ENCODE measurements at regions not wholly inside any gene's neighbourhood (a gene's known extent, or its start where the extent isn't known, plus 50 kb on each side); places are given as distances from the start of the nearest gene placed in this dataset.

- TF ChIP-seq CTCF (conservative IDR thresholded peaks at IDR 0.05) (no peak), ZFX (IDR thresholded peaks at IDR 0.05) (no peak)
Measured at GRCh38 chr18:10170375-10170774, 256.6 kb downstream of the VAPA start.
